ENCODE measurements at regions not wholly inside any gene's neighbourhood (a gene's known extent, or its start where the extent isn't known, plus 50 kb on each side); places are given as distances from the start of the nearest gene placed in this dataset.

GRCh38 chr16:86207350-86207749 is 303.0 kb upstream of the FOXF1 start (continued):
- no peak for TF ChIP-seq EGR1 (IDR thresholded peaks at IDR 0.05; ENCODE audit: low read depth)
- TF ChIP-seq EZH2 (IDR thresholded peaks at IDR 0.05): no peak
- no peak for TF ChIP-seq RAD21 (IDR thresholded peaks at IDR 0.05; ENCODE audit: low read depth)
- TF ChIP-seq CBX3 (IDR thresholded peaks at IDR 0.05; ENCODE audit: low read depth): no peak

GRCh38 chr16:86209202-86209601 is 301.1 kb upstream of the FOXF1 start:
- Histone ChIP-seq H3K27me3 (ENCODE audit: insufficient read depth, low read length) (no peaks in the 10 kb centered on the region), H2AFZ (ENCODE audit: low read depth, low read length, poor library complexity, severe bottlenecking) (no peak overlapping the region), H3K9me2 (ENCODE audit: insufficient read depth) (no peaks in the 10 kb centered on the region), H3K4me1 (ENCODE audit: control insufficient read depth in 1 of 2, insufficient read depth in 2 of 2, low read length in 2 of 2) (peaks cover 4 to 11% of the 10 kb centered on the region in 2 experiments; a peak in 3 of 4 replicates), H4K20me1 (ENCODE audit: insufficient read depth) (no peaks in the 10 kb centered on the region), H3K9me3 (ENCODE audit: control insufficient read depth in 1 of 2, insufficient read depth in 1 of 2, low read depth in 1 of 2, low read length in 2 of 2) (no peaks in the 10 kb centered on the region), H3K4me3 (replicated peaks in 1 of 2; ENCODE audit: low read depth in 1 of 2, low read length in 2 of 2) (no peak overlapping the region), H3K36me3 (ENCODE audit: control insufficient read depth in 1 of 2, insufficient read depth in 2 of 2, low read length in 2 of 2) (no peaks in the 10 kb centered on the region), H3K27ac (ENCODE audit: low read depth, low read length) (no peak overlapping the region), H3K79me2 (ENCODE audit: insufficient read depth, low read length) (no peaks in the 10 kb centered on the region), H3K4me2 (ENCODE audit: low read length) (no peak overlapping the region), H3K9ac (ENCODE audit: low read length) (no peak overlapping the region)
- ChIA-PET RAD21 (ENCODE audit: low non-redundant PET in 1 of 2, low total read pairs in 2 of 2, uncharacterized antibody in 2 of 2, unreplicated experiment in 2 of 2) (no interaction called here), POLR2A (no interaction called here), CTCF (interaction anchor here (1.2 kb wide), 1 partner anchor 51 kb away, joined by 3 read pairs; no protein-coding TSS in a partner anchor)
- BruUV-seq (replicated peaks): no TSS peak
- intact Hi-C loops (cut with micrococcal nuclease): loop anchor here (10.0 kb wide), 1 partner anchor 64 kb away; no protein-coding TSS in a partner anchor
- no peak for TF ChIP-seq EZH2 (IDR thresholded peaks at IDR 0.05)
- TF ChIP-seq ELF1 (IDR thresholded peaks at IDR 0.05; ENCODE audit: borderline replicate concordance, low read depth): no peak
- TF ChIP-seq SP1 (IDR thresholded peaks at IDR 0.05; ENCODE audit: low read depth): no peak
- no peak for TF ChIP-seq ZFX (IDR thresholded peaks at IDR 0.05)
- no peak for TF ChIP-seq RAD21 (IDR thresholded peaks at IDR 0.05; ENCODE audit: low read depth)
- TF ChIP-seq EGR1 (IDR thresholded peaks at IDR 0.05; ENCODE audit: low read depth): no peak
- TF ChIP-seq YY1 (IDR thresholded peaks at IDR 0.05; ENCODE audit: extremely low read depth, insufficient replicate concordance, low read depth, low read length): no peak
- TF ChIP-seq TCF7L2 (IDR thresholded peaks at IDR 0.05; ENCODE audit: borderline replicate concordance, extremely low read depth, insufficient read depth, insufficient read length): no peak
- no peak for TF ChIP-seq POLR2AphosphoS5 (IDR thresholded peaks at IDR 0.05; ENCODE audit: low read depth, low read length)
- TF ChIP-seq SIN3A (IDR thresholded peaks at IDR 0.05; ENCODE audit: low read depth): no peak
- no peak for TF ChIP-seq POLR2A (IDR thresholded peaks at IDR 0.05; ENCODE audit: borderline replicate concordance, extremely low read depth, insufficient read depth, insufficient read length)
- no peak for TF ChIP-seq JUND (IDR thresholded peaks at IDR 0.05)
- DNase-seq (ENCODE audit: low read depth, low spot score) (no peak), ATAC-seq (no peak)
